Progenitor cell of endocrine pancreas (in vitro differentiated cells): ENCODE measurements at regions not wholly inside any gene's neighbourhood (a gene's known extent, or its start where the extent isn't known, plus 50 kb on each side); places are given as distances from the start of the nearest gene placed in this dataset.

ENCODE experiments used
- DNase-seq: peaks from one replicate; pipeline ENCODE4 v3.0.0; 2021; ENCODE audit warnings: low spot score; ENCODE audit not compliant: unreplicated experiment
- H3K27ac Mint-ChIP-seq: 2 replicates; pipeline ENCODE4 v1.8.0; 2021; ENCODE audit warnings: mild to moderate bottlenecking, moderate library complexity, mixed read lengths
- H3K27me3 Mint-ChIP-seq: 2 replicates; pipeline ENCODE4 v1.8.0; 2021; ENCODE audit warnings: mixed read lengths
- H3K36me3 Mint-ChIP-seq: 2 replicates; pipeline ENCODE4 v1.8.0; 2022; ENCODE audit warnings: mixed read lengths; ENCODE audit not compliant: insufficient read depth
- H3K4me1 Mint-ChIP-seq: 2 replicates; pipeline ENCODE4 v1.8.0; 2021; ENCODE audit warnings: low read depth, mixed read lengths
- H3K4me3 Mint-ChIP-seq: 2 replicates; pipeline ENCODE4 v1.8.0; 2021; ENCODE audit warnings: low read depth, mild to moderate bottlenecking, moderate library complexity, mixed read lengths
- H3K9me3 Mint-ChIP-seq: 2 replicates; pipeline ENCODE4 v1.8.0; 2021; ENCODE audit warnings: low read depth, mixed read lengths
- TF ChIP-seq, protein P1 (sequence below): fragments of 200-600 bp; sonication (generic); IDR thresholded peaks from one replicate; pipeline ENCODE4 v1.5.0; 2021; ENCODE audit warnings: antibody characterized with exemption, mild to moderate bottlenecking; ENCODE audit not compliant: unreplicated experiment

DNA sequence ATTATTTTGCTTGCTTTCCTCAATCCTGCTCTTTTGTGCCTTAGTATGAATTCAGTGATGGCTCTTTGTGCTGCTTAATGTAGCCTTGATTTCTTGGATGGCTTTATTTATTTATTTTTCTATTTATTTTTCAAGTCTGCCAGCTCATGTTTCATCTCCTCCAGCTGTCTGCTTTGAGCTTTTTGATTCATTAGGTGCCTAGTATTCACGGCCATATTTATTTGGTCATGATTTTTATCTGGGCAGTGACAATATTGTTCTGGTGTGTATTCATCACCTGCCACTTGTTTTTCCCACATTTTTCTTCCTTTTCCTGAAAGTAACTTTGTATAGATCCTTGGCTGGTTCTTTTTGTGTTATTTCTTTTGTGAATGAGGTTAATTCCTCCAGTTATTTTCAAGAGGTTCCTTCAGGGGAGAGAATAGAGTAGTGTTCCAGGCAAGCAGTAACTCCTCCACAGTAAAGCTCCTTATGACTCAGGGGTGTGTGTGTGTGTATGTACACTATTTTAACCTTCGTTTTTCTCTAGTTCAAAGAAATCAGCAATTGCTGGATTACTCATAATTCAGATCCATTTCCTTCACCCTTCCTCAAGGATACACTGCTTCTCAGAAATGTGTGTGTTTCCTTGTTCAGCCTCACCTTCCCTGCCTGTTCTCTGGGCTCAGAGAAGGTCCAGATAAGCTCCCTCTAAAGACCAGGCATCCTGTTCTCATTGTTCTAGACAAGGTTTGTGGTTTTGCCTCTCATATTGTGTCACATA is 51.6 kb upstream of the PMCH start:
- Mint-ChIP-seq H3K9me3 (peaks cover 16% of the 10 kb centered on the region), H3K27ac (no peak overlapping the region), H3K27me3 (no peaks in the 10 kb centered on the region), H3K36me3 (no peaks in the 10 kb centered on the region), H3K4me1 (peaks cover 6% of the 10 kb centered on the region), H3K4me3 (no peak overlapping the region)
- DNase-seq: no peak
- TF ChIP-seq, protein P1, sequence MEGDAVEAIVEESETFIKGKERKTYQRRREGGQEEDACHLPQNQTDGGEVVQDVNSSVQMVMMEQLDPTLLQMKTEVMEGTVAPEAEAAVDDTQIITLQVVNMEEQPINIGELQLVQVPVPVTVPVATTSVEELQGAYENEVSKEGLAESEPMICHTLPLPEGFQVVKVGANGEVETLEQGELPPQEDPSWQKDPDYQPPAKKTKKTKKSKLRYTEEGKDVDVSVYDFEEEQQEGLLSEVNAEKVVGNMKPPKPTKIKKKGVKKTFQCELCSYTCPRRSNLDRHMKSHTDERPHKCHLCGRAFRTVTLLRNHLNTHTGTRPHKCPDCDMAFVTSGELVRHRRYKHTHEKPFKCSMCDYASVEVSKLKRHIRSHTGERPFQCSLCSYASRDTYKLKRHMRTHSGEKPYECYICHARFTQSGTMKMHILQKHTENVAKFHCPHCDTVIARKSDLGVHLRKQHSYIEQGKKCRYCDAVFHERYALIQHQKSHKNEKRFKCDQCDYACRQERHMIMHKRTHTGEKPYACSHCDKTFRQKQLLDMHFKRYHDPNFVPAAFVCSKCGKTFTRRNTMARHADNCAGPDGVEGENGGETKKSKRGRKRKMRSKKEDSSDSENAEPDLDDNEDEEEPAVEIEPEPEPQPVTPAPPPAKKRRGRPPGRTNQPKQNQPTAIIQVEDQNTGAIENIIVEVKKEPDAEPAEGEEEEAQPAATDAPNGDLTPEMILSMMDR: no peak
